Liver (tissue), 8 donors: ENCODE measurements at regions not wholly inside any gene's neighbourhood (a gene's known extent, or its start where the extent isn't known, plus 50 kb on each side); places are given as distances from the start of the nearest gene placed in this dataset.

Source experiments
- DNase-seq: peaks from one replicate; pipeline ENCODE4 v3.0.0-alpha.2; 2017; ENCODE audit warnings: low spot score
- H3K27ac ChIP-seq, 2 donors: one replicate each; pipeline ENCODE4 v1.7.0; 2013; ENCODE audit warnings: inconsistent platforms in 2 of 2, low read length in 2 of 2, control low read depth in 1 of 2, low read depth in 1 of 2, mild to moderate bottlenecking in 1 of 2
- H3K27me3 ChIP-seq, 4 donors: one replicate each; pipeline versions ENCODE4 v1.6.1 to v1.7.0; 2013; ENCODE audit warnings: low read length in 3 of 4, inconsistent platforms in 1 of 4, mild to moderate bottlenecking in 1 of 4, moderate library complexity in 1 of 4; ENCODE audit not compliant: control insufficient read depth in 4 of 4, insufficient read depth in 4 of 4
- H3K36me3 ChIP-seq, 4 donors: one replicate each; pipeline versions ENCODE4 v1.6.1 to v1.7.0; 2013; ENCODE audit warnings: low read length in 3 of 4, mild to moderate bottlenecking in 3 of 4, low read depth in 1 of 4, moderate library complexity in 1 of 4; ENCODE audit not compliant: control insufficient read depth in 4 of 4, insufficient read depth in 3 of 4
- H3K4me1 ChIP-seq, 4 donors: one replicate each; pipeline versions ENCODE4 v1.6.1 to v1.7.0; 2013; ENCODE audit warnings: low read length in 3 of 4, mild to moderate bottlenecking in 3 of 4, moderate library complexity in 1 of 4; ENCODE audit not compliant: control insufficient read depth in 4 of 4, insufficient read depth in 4 of 4
- H3K4me3 ChIP-seq, 3 donors: one replicate each; pipeline versions ENCODE4 v1.6.1 to v1.7.0; 2013; ENCODE audit warnings: low read length in 3 of 3, control low read depth in 1 of 3, low read depth in 1 of 3, mild to moderate bottlenecking in 1 of 3
- H3K9ac ChIP-seq, 2 donors: one replicate each; pipeline ENCODE4 v1.7.0; 2013; ENCODE audit warnings: low read length in 2 of 2, mild to moderate bottlenecking in 2 of 2, moderate library complexity in 2 of 2, control low read depth in 1 of 2, low read depth in 1 of 2
- H3K9me3 ChIP-seq, 4 donors: one replicate each; pipeline versions ENCODE4 v1.6.1 to v1.7.0; 2013; ENCODE audit warnings: low read length in 3 of 4; ENCODE audit not compliant: control insufficient read depth in 4 of 4
- CTCF ChIP-seq: fragments of 150-350 bp; IDR thresholded peaks from 2 replicates; pipeline ENCODE4 v1.5.1; 2017; ENCODE audit warnings: improper control_type of control experiment, low read depth, low read length; ENCODE audit not compliant: missing input control
- EGR1 ChIP-seq, 2 donors: IDR thresholded peaks; 2 replicates each; pipeline ENCODE4 v1.6.1; 2016 to 2018; ENCODE audit warnings: antibody characterized with exemption in 2 of 2, low read depth in 2 of 2
- FOXA1 ChIP-seq: IDR thresholded peaks from 2 replicates; pipeline ENCODE4 v1.6.1; 2016; ENCODE audit warnings: antibody characterized with exemption
- FOXA2 ChIP-seq: IDR thresholded peaks from 2 replicates; pipeline ENCODE4 v1.6.1; 2016; ENCODE audit warnings: antibody characterized with exemption
- GABPA ChIP-seq, 2 donors: IDR thresholded peaks in 1 of 2; conservative IDR thresholded peaks in 1 of 2; 2 replicates each; pipeline ENCODE4 v1.6.1; 2016; ENCODE audit warnings: antibody characterized with exemption in 2 of 2, mild to moderate bottlenecking in 1 of 2, moderate library complexity in 1 of 2
- HNF4G ChIP-seq: IDR thresholded peaks from 2 replicates; pipeline ENCODE4 v1.6.1; 2016; ENCODE audit warnings: antibody characterized with exemption
- JUND ChIP-seq, 2 donors: IDR thresholded peaks; 2 replicates each; pipeline ENCODE4 v1.6.1; 2016; ENCODE audit warnings: antibody characterized with exemption in 2 of 2
- MAX ChIP-seq: IDR thresholded peaks from 2 replicates; pipeline ENCODE4 v1.6.1; 2016; ENCODE audit warnings: antibody characterized with exemption
- NR2F2 ChIP-seq: IDR thresholded peaks from 2 replicates; pipeline ENCODE4 v1.6.1; 2016; ENCODE audit warnings: antibody characterized with exemption
- RAD21 ChIP-seq, 2 donors: IDR thresholded peaks; 2 replicates each; pipeline ENCODE4 v1.6.1; 2016; ENCODE audit warnings: antibody characterized with exemption in 2 of 2, mild to moderate bottlenecking in 2 of 2
- REST ChIP-seq: IDR thresholded peaks from 2 replicates; pipeline ENCODE4 v1.6.1; 2016; ENCODE audit warnings: antibody characterized with exemption, mild to moderate bottlenecking
- RXRA ChIP-seq, 2 donors: IDR thresholded peaks; 2 replicates each; pipeline ENCODE4 v1.6.1; 2017 to 2018; ENCODE audit warnings: antibody characterized with exemption in 2 of 2, mild to moderate bottlenecking in 1 of 2
- TAF1 ChIP-seq: conservative IDR thresholded peaks from 2 replicates; pipeline ENCODE4 v1.6.1; 2016; ENCODE audit warnings: antibody characterized with exemption, mild to moderate bottlenecking
- YY1 ChIP-seq: IDR thresholded peaks from 2 replicates; pipeline ENCODE4 v1.6.1; 2016; ENCODE audit warnings: antibody characterized with exemption, mild to moderate bottlenecking
- WGBS: extraction: QIAGEN DNeasy Blood & Tissue Kit; methylation state at CpG from one replicate; pipeline ENCODE4 v1.1.7; 2013; 5-methylcytosine and 5-hydroxymethylcytosine counted together
- donor health status: healthy.
- donor health status: healthy.
- donor health status: healthy.
- donor health status: healthy.
- donor health status: healthy.

GRCh38 chr1:47617381-47618221 is 179.8 kb downstream of the FOXD2 start:
- no peaks in the 10 kb centered on the region for H3K4me1 ChIP-seq
- TF ChIP-seq NR2F2 (no peak), TAF1 (no peak), FOXA2 (no peak), MAX (no peak), CTCF (no peak), RXRA (IDR thresholded peaks at IDR 0.05) (no peak), REST (no peak), JUND (IDR thresholded peaks at IDR 0.05) (no peak), HNF4G (no peak), RAD21 (IDR thresholded peaks at IDR 0.05) (no peak), EGR1 (IDR thresholded peaks at IDR 0.05; ENCODE audit: low read depth in 2 of 2) (no peak), YY1 (no peak), GABPA (IDR thresholded peaks at IDR 0.05 in 1 of 2, conservative IDR thresholded peaks at IDR 0.05 in 1 of 2) (no peak)
- DNase-seq, result peak; percentile 13
- H3K27me3 ChIP-seq, result no peaks in the 10 kb centered on the region
- H3K27ac ChIP-seq, result no peak overlapping the region
- no peak overlapping the region for H3K4me3 ChIP-seq
- H3K36me3 ChIP-seq, result no peaks in the 10 kb centered on the region
- 83% methylated on average over 6 of the region's 6 CpGs for WGBS
- no peaks in the 10 kb centered on the region for H3K9me3 ChIP-seq
- H3K9ac ChIP-seq, result no peak overlapping the region

GRCh38 chr1:47618222-47618720 is 180.4 kb downstream of the FOXD2 start:
- no peak overlapping the region for H3K27ac ChIP-seq
- H3K4me3 ChIP-seq, result no peak overlapping the region
- H3K9me3 ChIP-seq, result no peaks in the 10 kb centered on the region
- H3K4me1 ChIP-seq, result no peaks in the 10 kb centered on the region
- no peaks in the 10 kb centered on the region for H3K27me3 ChIP-seq
- WGBS, result 96% methylated on average over 4 of the region's 4 CpGs
- no peak overlapping the region for H3K9ac ChIP-seq
- TF ChIP-seq RAD21 (IDR thresholded peaks at IDR 0.05), result no peak
- no peak for TF ChIP-seq NR2F2
- TF ChIP-seq CTCF, result no peak
- TF ChIP-seq GABPA (IDR thresholded peaks at IDR 0.05 in 1 of 2, conservative IDR thresholded peaks at IDR 0.05 in 1 of 2), result no peak
- TF ChIP-seq FOXA1, result no peak
- H3K36me3 ChIP-seq, result no peaks in the 10 kb centered on the region
- DNase-seq, result peak; percentile 16
